ENCODE measurements at regions not wholly inside any gene's neighbourhood (a gene's known extent, or its start where the extent isn't known, plus 50 kb on each side); places are given as distances from the start of the nearest gene placed in this dataset.

GRCh38 chr5:31036411-31036810, 157.1 kb upstream of the CDH6 start:
- Mint-ChIP-seq H3K9me3 (peaks cover 21 to 42% of the 10 kb centered on the region in 2 donors), H3K27me3 (no peaks in the 10 kb centered on the region), H3K27ac (no peak overlapping the region), H3K4me1 (no peaks in the 10 kb centered on the region), H3K4me3 (no peak overlapping the region)
- ATAC-seq (no peak), DNase-seq (no peak)

- no peak overlapping the region for H3K4me3 Mint-ChIP-seq
- H3K27ac Mint-ChIP-seq, result no peak overlapping the region
- ATAC-seq, result no peak
- DNase-seq, result no peak
- H3K27me3 Mint-ChIP-seq, result no peaks in the 10 kb centered on the region
- H3K4me1 Mint-ChIP-seq, result no peaks in the 10 kb centered on the region
- peaks cover 7 to 16% of the 10 kb centered on the region in 2 donors for H3K9me3 Mint-ChIP-seq
Observed at GRCh38 chr5:31033295-31033694, 160.2 kb upstream of the CDH6 start.

GRCh38 chr5:31029925-31030324, 163.6 kb upstream of the CDH6 start:
- no peak overlapping the region for H3K27ac Mint-ChIP-seq
- DNase-seq (no peak), ATAC-seq (no peak)
- H3K4me3 Mint-ChIP-seq, result no peak overlapping the region
- H3K9me3 Mint-ChIP-seq, result no peaks in the 10 kb centered on the region
- H3K4me1 Mint-ChIP-seq, result no peaks in the 10 kb centered on the region
- H3K27me3 Mint-ChIP-seq, result no peaks in the 10 kb centered on the region

GRCh38 chr5:31027721-31028120, 165.8 kb upstream of the CDH6 start:
- Mint-ChIP-seq H3K9me3 (no peaks in the 10 kb centered on the region), H3K27ac (no peak overlapping the region), H3K27me3 (no peaks in the 10 kb centered on the region), H3K4me1 (no peaks in the 10 kb centered on the region), H3K4me3 (no peak overlapping the region)
- DNase-seq (no peak), ATAC-seq (no peak)

GRCh38 chr5:31023105-31023504, 170.4 kb upstream of the CDH6 start:
- no peak for DNase-seq

GRCh38 chr5:31021181-31021624, 172.3 kb upstream of the CDH6 start:
- no peaks in the 10 kb centered on the region for H3K4me1 Mint-ChIP-seq
- DNase-seq (no peak), ATAC-seq (no peak)
- no peak overlapping the region for H3K4me3 Mint-ChIP-seq
- no peaks in the 10 kb centered on the region for H3K27me3 Mint-ChIP-seq
- peaks cover 3 to 7% of the 10 kb centered on the region in 2 donors for H3K9me3 Mint-ChIP-seq
- H3K27ac Mint-ChIP-seq, result no peak overlapping the region

More at GRCh38 chr5:31023105-31023504, 170.4 kb upstream of the CDH6 start:
- no peaks in the 10 kb centered on the region for H3K4me1 Mint-ChIP-seq
- no peak overlapping the region for H3K27ac Mint-ChIP-seq
- no peak overlapping the region for H3K4me3 Mint-ChIP-seq
- no peaks in the 10 kb centered on the region for H3K9me3 Mint-ChIP-seq
- ATAC-seq, result no peak
- H3K27me3 Mint-ChIP-seq, result no peaks in the 10 kb centered on the region

- Mint-ChIP-seq H3K27ac (no peak overlapping the region), H3K27me3 (no peaks in the 10 kb centered on the region)
- DNase-seq, result no peak
Observed at GRCh38 chr5:31008231-31008630, 185.3 kb upstream of the CDH6 start.

GRCh38 chr5:31007672-31008071, 185.8 kb upstream of the CDH6 start:
- ATAC-seq, result no peak
- no peak overlapping the region for H3K27ac Mint-ChIP-seq
- peaks cover 23 to 46% of the 10 kb centered on the region in 2 donors for H3K9me3 Mint-ChIP-seq
- no peak overlapping the region for H3K4me3 Mint-ChIP-seq
- no peaks in the 10 kb centered on the region for H3K27me3 Mint-ChIP-seq
- H3K4me1 Mint-ChIP-seq, result no peaks in the 10 kb centered on the region
- no peak for DNase-seq

More at GRCh38 chr5:31008231-31008630, 185.3 kb upstream of the CDH6 start:
- no peak for ATAC-seq
- peaks cover 23 to 46% of the 10 kb centered on the region in 2 donors for H3K9me3 Mint-ChIP-seq
- no peak overlapping the region for H3K4me3 Mint-ChIP-seq
- no peaks in the 10 kb centered on the region for H3K4me1 Mint-ChIP-seq

GRCh38 chr5:31000287-31000686, 193.2 kb upstream of the CDH6 start:
- no peak overlapping the region for H3K27ac Mint-ChIP-seq
- H3K9me3 Mint-ChIP-seq, result peaks cover 10 to 17% of the 10 kb centered on the region in 2 donors
- no peak for ATAC-seq
- no peak overlapping the region for H3K4me3 Mint-ChIP-seq
- no peaks in the 10 kb centered on the region for H3K4me1 Mint-ChIP-seq
- H3K27me3 Mint-ChIP-seq, result no peaks in the 10 kb centered on the region
- no peak for DNase-seq

GRCh38 chr5:30997681-30998080, 195.8 kb upstream of the CDH6 start:
- H3K4me1 Mint-ChIP-seq, result no peaks in the 10 kb centered on the region
- H3K27me3 Mint-ChIP-seq, result no peaks in the 10 kb centered on the region
- no peak for ATAC-seq
- DNase-seq, result no peak
- H3K4me3 Mint-ChIP-seq, result no peak overlapping the region
- H3K27ac Mint-ChIP-seq, result no peak overlapping the region
- peaks cover under 1 to 9% of the 10 kb centered on the region in 2 donors for H3K9me3 Mint-ChIP-seq

GRCh38 chr5:30994902-30995301, 198.6 kb upstream of the CDH6 start:
- Mint-ChIP-seq H3K27me3 (no peaks in the 10 kb centered on the region), H3K4me1 (no peaks in the 10 kb centered on the region), H3K9me3 (peaks cover 12 to 13% of the 10 kb centered on the region in 2 donors), H3K4me3 (no peak overlapping the region), H3K27ac (no peak overlapping the region)
- no peak for ATAC-seq
- DNase-seq, result no peak

- no peak for DNase-seq
- H3K9me3 Mint-ChIP-seq, result peaks cover 7 to 13% of the 10 kb centered on the region in 2 donors
- H3K4me1 Mint-ChIP-seq, result no peaks in the 10 kb centered on the region
- no peak overlapping the region for H3K4me3 Mint-ChIP-seq
- no peak overlapping the region for H3K27ac Mint-ChIP-seq
- H3K27me3 Mint-ChIP-seq, result no peaks in the 10 kb centered on the region
- ATAC-seq, result no peak
Observed at GRCh38 chr5:30994176-30994575, 199.3 kb upstream of the CDH6 start.

GRCh38 chr5:30991462-30991861, 202.0 kb upstream of the CDH6 start:
- DNase-seq, result no peak

GRCh38 chr5:30981576-30981975, 211.9 kb upstream of the CDH6 start:
- Mint-ChIP-seq H3K4me1 (no peaks in the 10 kb centered on the region), H3K9me3 (peaks cover 4 to 12% of the 10 kb centered on the region in 2 donors), H3K27me3 (no peaks in the 10 kb centered on the region), H3K27ac (no peak overlapping the region), H3K4me3 (no peak overlapping the region)
- ATAC-seq, result no peak
- no peak for DNase-seq

More at GRCh38 chr5:30991462-30991861, 202.0 kb upstream of the CDH6 start:
- Mint-ChIP-seq H3K4me3 (no peak overlapping the region), H3K4me1 (no peaks in the 10 kb centered on the region), H3K27me3 (no peaks in the 10 kb centered on the region), H3K27ac (no peak overlapping the region), H3K9me3 (peaks cover 12 to 17% of the 10 kb centered on the region in 2 donors)
- no peak for ATAC-seq

GRCh38 chr5:30968971-30969370, 224.5 kb upstream of the CDH6 start:
- Mint-ChIP-seq H3K9me3 (peaks cover 0 to 3% of the 10 kb centered on the region in 2 donors), H3K4me1 (no peaks in the 10 kb centered on the region), H3K27me3 (no peaks in the 10 kb centered on the region), H3K4me3 (no peak overlapping the region), H3K27ac (no peak overlapping the region)
- DNase-seq (no peak), ATAC-seq (no peak)

GRCh38 chr5:30960036-30960435, 233.4 kb upstream of the CDH6 start:
- Mint-ChIP-seq H3K27ac (no peak overlapping the region), H3K27me3 (no peaks in the 10 kb centered on the region), H3K9me3 (no peaks in the 10 kb centered on the region), H3K4me3 (no peak overlapping the region), H3K4me1 (no peaks in the 10 kb centered on the region)
- DNase-seq (no peak), ATAC-seq (no peak)

GRCh38 chr5:30959238-30959637, 234.2 kb upstream of the CDH6 start:
- DNase-seq (no peak), ATAC-seq (no peak)
- no peaks in the 10 kb centered on the region for H3K27me3 Mint-ChIP-seq
- no peaks in the 10 kb centered on the region for H3K4me1 Mint-ChIP-seq
- H3K4me3 Mint-ChIP-seq, result no peak overlapping the region
- no peak overlapping the region for H3K27ac Mint-ChIP-seq
- no peaks in the 10 kb centered on the region for H3K9me3 Mint-ChIP-seq
